Breast epithelium (tissue), 4 donors: ENCODE measurements at regions not wholly inside any gene's neighbourhood (a gene's known extent, or its start where the extent isn't known, plus 50 kb on each side); places are given as distances from the start of the nearest gene placed in this dataset.
"Not testable (repeated sequence)": the region's sequence is repeated elsewhere in the genome, so short reads cannot be mapped to it uniquely, and the experiment has no call there.

Source experiments
- DNase-seq, 2 donors: peaks; one replicate each; pipeline ENCODE4 v3.0.0-alpha.2; 2019; ENCODE audit warnings: low spot score in 2 of 2
- H3K27ac ChIP-seq, 2 donors: fragments of 200-600 bp; sonication (generic) in 1 of 2; one replicate each; pipeline ENCODE4 v1.5.1; 2016 to 2019; ENCODE audit warnings: mild to moderate bottlenecking in 1 of 2
- H3K27me3 ChIP-seq, 2 donors: fragments of 200-600 bp; sonication (generic) in 1 of 2; one replicate each; pipeline versions ENCODE4 v1.5.1 to v1.6.0; 2017 to 2019; ENCODE audit warnings: control low read depth in 1 of 2, mild to moderate bottlenecking in 1 of 2
- H3K36me3 ChIP-seq: fragments of 200-600 bp; one replicate; pipeline ENCODE4 v1.5.1; 2019
- H3K4me1 ChIP-seq, 2 donors: fragments of 200-600 bp; sonication (generic); one replicate each; pipeline ENCODE4 v1.5.1; 2016 to 2019; ENCODE audit warnings: control low read depth in 1 of 2
- H3K4me3 ChIP-seq, 3 donors: fragments of 200-600 bp; sonication (generic); 1 replicate in 2 of 3; 2 replicates in 1 of 3; pipeline ENCODE4 v1.5.1; 2016 to 2019; ENCODE audit warnings: mild to moderate bottlenecking in 3 of 3, moderate library complexity in 2 of 3
- H3K9me3 ChIP-seq, 2 donors: fragments of 200-600 bp; sonication (generic) in 1 of 2; one replicate each; pipeline ENCODE4 v1.5.1; 2016 to 2019; ENCODE audit warnings: control low read depth in 1 of 2
- POLR2A ChIP-seq: fragments of 450-650 bp; IDR thresholded peaks from one replicate; pipeline ENCODE4 v1.6.1; 2016; ENCODE audit warnings: antibody characterized with exemption, mild to moderate bottlenecking, moderate library complexity
- POLR2AphosphoS5 ChIP-seq, 3 donors: sonication (generic); formaldehyde crosslinking; IDR thresholded peaks; one replicate each; pipeline ENCODE4 v1.6.1; 2017; ENCODE audit warnings: antibody characterized with exemption in 3 of 3
- intact Hi-C: fragments of 100-400 bp; cut with DNase I; formaldehyde crosslinking; loops from one replicate; pipeline ENCODE4 v1.15.1; 2023; ENCODE audit warnings: low total_unique reads
- TF ChIP-seq, protein P1 (sequence below), 3 donors: fragments of 450-650 bp; IDR thresholded peaks; one replicate each; pipeline ENCODE4 v1.5.1; 2016 to 2017; ENCODE audit warnings: antibody characterized with exemption in 3 of 3, mild to moderate bottlenecking in 3 of 3, moderate library complexity in 3 of 3

DNA sequence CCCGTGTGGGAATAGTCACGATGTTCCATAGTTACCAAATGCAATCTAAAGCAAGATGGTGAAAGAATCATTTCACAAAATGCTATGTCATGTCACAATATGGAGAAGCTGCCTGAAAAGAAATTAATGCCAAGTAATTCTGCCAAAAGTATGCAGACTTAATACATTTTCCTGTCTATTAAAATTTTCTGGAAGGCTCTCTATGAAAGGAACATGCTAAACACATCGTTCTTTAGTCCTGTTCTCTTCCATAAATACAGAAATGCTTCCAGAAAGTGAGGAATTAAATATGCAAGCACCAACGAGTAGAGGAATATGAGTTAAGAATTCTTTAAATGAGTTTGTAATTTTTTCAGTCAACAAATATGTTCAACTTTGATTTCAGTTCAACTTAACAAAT, 266.8 kb upstream of the CRBN start:
- no peaks in the 10 kb centered on the region for H3K36me3 ChIP-seq
- no peak overlapping the region for H3K27ac ChIP-seq
- H3K4me3 ChIP-seq: no peak overlapping the region
- H3K4me1 ChIP-seq: no peaks in the 10 kb centered on the region
- no peak for DNase-seq
- H3K27me3 ChIP-seq: no peaks in the 10 kb centered on the region
- TF ChIP-seq, protein P1, sequence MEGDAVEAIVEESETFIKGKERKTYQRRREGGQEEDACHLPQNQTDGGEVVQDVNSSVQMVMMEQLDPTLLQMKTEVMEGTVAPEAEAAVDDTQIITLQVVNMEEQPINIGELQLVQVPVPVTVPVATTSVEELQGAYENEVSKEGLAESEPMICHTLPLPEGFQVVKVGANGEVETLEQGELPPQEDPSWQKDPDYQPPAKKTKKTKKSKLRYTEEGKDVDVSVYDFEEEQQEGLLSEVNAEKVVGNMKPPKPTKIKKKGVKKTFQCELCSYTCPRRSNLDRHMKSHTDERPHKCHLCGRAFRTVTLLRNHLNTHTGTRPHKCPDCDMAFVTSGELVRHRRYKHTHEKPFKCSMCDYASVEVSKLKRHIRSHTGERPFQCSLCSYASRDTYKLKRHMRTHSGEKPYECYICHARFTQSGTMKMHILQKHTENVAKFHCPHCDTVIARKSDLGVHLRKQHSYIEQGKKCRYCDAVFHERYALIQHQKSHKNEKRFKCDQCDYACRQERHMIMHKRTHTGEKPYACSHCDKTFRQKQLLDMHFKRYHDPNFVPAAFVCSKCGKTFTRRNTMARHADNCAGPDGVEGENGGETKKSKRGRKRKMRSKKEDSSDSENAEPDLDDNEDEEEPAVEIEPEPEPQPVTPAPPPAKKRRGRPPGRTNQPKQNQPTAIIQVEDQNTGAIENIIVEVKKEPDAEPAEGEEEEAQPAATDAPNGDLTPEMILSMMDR (IDR thresholded peaks at IDR 0.05): no peak
- no peak for TF ChIP-seq POLR2AphosphoS5 (IDR thresholded peaks at IDR 0.05)
- no peak for TF ChIP-seq POLR2A
- H3K9me3 ChIP-seq: no peaks in the 10 kb centered on the region
- intact Hi-C loops: no loop called here

DNA sequence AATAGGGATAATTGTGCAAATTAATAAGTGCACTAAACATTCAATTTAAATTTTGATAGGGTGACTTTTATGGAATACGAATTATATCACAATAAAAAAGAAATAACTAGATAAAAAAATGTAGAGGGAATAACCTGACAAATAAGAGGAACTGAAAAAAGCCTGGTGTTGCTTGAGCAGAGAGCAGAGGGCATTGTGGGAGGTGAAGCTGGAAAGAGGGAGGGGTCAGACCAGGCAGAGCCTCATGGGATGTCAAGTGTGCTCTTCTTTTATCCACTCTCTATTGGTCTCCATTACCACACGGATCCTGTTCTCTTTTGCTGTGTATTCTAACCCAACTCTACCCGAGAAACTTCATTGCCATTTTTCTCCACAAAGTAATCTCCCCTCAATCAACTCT, 264.0 kb upstream of the CRBN start:
- no peaks in the 10 kb centered on the region for H3K27me3 ChIP-seq
- no peaks in the 10 kb centered on the region for H3K36me3 ChIP-seq
- no peak for DNase-seq
- no peaks in the 10 kb centered on the region for H3K4me1 ChIP-seq
- no peak overlapping the region for H3K27ac ChIP-seq
- H3K4me3 ChIP-seq: no peak overlapping the region
- H3K9me3 ChIP-seq: no peaks in the 10 kb centered on the region
- no peak for TF ChIP-seq POLR2AphosphoS5 (IDR thresholded peaks at IDR 0.05)
- no peak for TF ChIP-seq POLR2A
- TF ChIP-seq, protein P1 (IDR thresholded peaks at IDR 0.05): no peak
- intact Hi-C loops: no loop called here

DNA sequence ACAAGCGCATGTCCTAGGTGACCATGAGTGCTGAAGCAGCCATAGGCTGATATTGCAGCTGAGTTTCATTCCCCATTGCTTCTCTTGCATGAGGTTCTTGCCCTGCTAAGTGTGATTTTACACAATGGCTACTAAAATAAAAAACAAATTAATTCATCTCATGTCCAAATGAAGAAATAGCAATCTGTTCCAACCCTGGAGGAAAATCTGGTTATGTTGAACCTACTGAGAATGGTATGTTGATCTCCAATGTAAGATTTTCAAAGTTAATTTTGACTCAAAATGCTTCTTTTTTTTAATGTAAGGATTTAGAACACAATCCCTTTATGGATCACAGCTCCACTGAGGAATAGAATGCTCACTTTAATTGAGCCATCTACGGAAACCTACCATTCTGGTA, 254.2 kb upstream of the CRBN start:
- H3K9me3 ChIP-seq: no peaks in the 10 kb centered on the region
- no peaks in the 10 kb centered on the region for H3K4me1 ChIP-seq
- H3K27me3 ChIP-seq: no peaks in the 10 kb centered on the region
- no peaks in the 10 kb centered on the region for H3K36me3 ChIP-seq
- no peak for DNase-seq
- intact Hi-C loops: no loop called here
- H3K4me3 ChIP-seq: no peak overlapping the region
- no peak overlapping the region for H3K27ac ChIP-seq
- no peak for TF ChIP-seq POLR2A
- no peak for TF ChIP-seq POLR2AphosphoS5 (IDR thresholded peaks at IDR 0.05)
- TF ChIP-seq, protein P1 (IDR thresholded peaks at IDR 0.05): no peak

DNA sequence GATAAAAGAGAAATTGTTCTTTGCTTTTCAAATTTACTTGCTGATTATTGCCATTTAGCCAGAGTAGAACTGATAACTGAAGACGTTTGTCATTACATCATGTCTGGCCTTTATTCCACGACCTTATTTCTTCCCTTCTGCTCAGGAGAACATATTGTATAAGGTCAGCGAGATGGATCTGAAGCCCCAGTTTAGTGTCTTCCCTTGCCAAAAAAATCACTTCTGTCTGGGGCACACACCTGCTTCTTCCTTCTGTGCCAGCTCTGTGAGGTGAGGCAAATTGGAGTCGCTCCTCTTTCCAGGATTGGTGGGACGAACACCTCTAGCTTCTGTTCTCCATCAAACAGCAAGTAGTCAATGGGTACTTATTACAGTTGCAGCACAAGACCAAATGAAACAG, 250.3 kb upstream of the CRBN start:
- no peak for TF ChIP-seq POLR2A
- TF ChIP-seq, protein P1 (IDR thresholded peaks at IDR 0.05): no peak
- Histone ChIP-seq H3K4me3 (no peak overlapping the region), H3K36me3 (no peaks in the 10 kb centered on the region), H3K4me1 (no peaks in the 10 kb centered on the region), H3K9me3 (no peaks in the 10 kb centered on the region), H3K27me3 (no peaks in the 10 kb centered on the region), H3K27ac (no peak overlapping the region)
- no peak for DNase-seq
- intact Hi-C loops: no loop called here

DNA sequence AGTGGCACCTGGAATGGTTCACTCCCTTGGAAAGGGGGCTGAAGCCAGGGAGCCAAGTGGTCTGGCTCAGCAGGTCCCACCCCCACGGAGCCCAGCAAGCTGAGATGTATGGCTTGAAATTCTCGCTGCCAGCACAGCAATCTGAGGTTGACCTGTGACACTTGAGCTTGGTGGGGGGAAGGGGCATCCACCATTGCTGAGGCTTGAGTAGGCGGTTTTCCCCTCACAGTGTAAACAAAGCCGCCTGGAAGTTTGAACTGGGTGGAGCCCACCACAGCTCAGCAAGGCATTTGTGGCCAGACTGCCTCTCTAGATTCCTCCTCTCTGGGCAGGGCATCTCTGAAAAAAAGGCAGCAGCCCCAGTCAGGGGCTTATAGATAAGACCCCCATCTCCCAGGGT, 228.2 kb upstream of the CRBN start:
- H3K4me1 ChIP-seq, DNase-seq, intact Hi-C loops, H3K27me3 ChIP-seq, H3K27ac ChIP-seq, H3K4me3 ChIP-seq, H3K9me3 ChIP-seq, H3K36me3 ChIP-seq: not testable (repeated sequence)

DNA sequence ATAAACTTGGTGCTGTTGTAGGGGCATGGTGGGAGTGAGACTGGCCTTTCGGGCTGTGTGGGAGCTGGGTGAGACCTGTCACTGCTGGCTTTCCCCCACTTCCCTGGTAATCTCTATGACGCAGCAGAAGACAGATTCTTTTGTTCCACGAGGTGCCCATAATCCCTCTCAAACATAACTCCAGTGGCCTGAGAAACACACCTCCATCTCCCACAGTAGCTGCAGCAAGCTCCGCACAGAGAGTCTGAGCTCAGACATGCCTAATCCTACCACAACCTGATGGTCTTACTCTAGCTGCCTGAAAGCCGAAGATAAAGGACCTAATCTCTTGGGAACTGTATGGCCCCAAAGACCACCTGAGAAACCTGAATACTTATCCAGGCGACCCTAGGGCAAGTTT, 225.6 kb upstream of the CRBN start:
- DNase-seq: no peak
- no peak for TF ChIP-seq POLR2A
- no peak for TF ChIP-seq POLR2AphosphoS5 (IDR thresholded peaks at IDR 0.05)
- TF ChIP-seq, protein P1 (IDR thresholded peaks at IDR 0.05): no peak
- H3K36me3 ChIP-seq: no peaks in the 10 kb centered on the region
- peaks cover 10 to 20% of the 10 kb centered on the region in 2 donors for H3K9me3 ChIP-seq
- H3K4me1 ChIP-seq: no peaks in the 10 kb centered on the region
- no peak overlapping the region for H3K27ac ChIP-seq
- no peak overlapping the region for H3K4me3 ChIP-seq
- no peaks in the 10 kb centered on the region for H3K27me3 ChIP-seq
- intact Hi-C loops: no loop called here
